K562 (cell line): ENCODE measurements at regions not wholly inside any gene's neighbourhood (a gene's known extent, or its start where the extent isn't known, plus 50 kb on each side); places are given as distances from the start of the nearest gene placed in this dataset.

Source experiments
- ATAC-seq: fragments of 200-7000 bp; cut with Tn5 transposase; 3 replicates; pipeline ENCODE4 v1.9.1; 2020; ENCODE audit warnings: moderate library complexity
- BruUV-seq: library from RNA; stranded (reverse); fragments of 400-500 nt; replicated peaks from 2 replicates; lab custom pipeline; 2021; lab: Mats Ljungman, UMichigan
- CTCF ChIA-PET: fragments of 300-600 bp; formaldehyde crosslinking; extraction: SDS; loops from one replicate; lab custom pipeline; 2021; ENCODE audit warnings: low intra/inter-chr PET ratio; lab: Yijun Ruan, JAX
- POLR2A ChIA-PET: fragments of 300-600, 350-650 bp; sonication (Branson Sonifier 250); formaldehyde crosslinking; extraction: SDS; loops from one replicate; lab custom pipeline; 2021; ENCODE audit warnings: antibody characterized with exemption, inconsistent platforms; lab: Yijun Ruan, JAX
- DNase-seq, 4 experiments: peaks; one replicate each; pipeline versions ENCODE4 v3.0.0 to v3.0.0-alpha.2; 2011 to 2018; ENCODE audit warnings: low spot score in 3 of 4, mixed read lengths in 3 of 4; ENCODE audit errors: extremely low read depth in 1 of 4
- FAIRE-seq: peaks from 2 replicates; lab custom pipeline; 2011; peaks lifted over from hg19 to GRCh38; lab: Jason Lieb, UNC
- H2AFZ ChIP-seq: 2 replicates; pipeline ENCODE4 v1.6.0; 2011; ENCODE audit warnings: low read depth, low read length, control low read depth, inconsistent platforms
- H3K27ac ChIP-seq: fragments of 200-600 bp; 3 replicates; pipeline ENCODE4 v1.8.0; 2011; ENCODE audit warnings: low read depth, mild to moderate bottlenecking, control low read depth, inconsistent platforms, low read length, moderate library complexity, mixed read lengths; ENCODE audit errors: extremely low read depth
- H3K27me3 ChIP-seq, 2 experiments: fragments of 300-600 bp in 1 of 2; 2 replicates in 1 of 2; 3 replicates in 1 of 2; pipeline versions ENCODE4 v1.6.0 to v1.8.0; 2011; ENCODE audit warnings: inconsistent platforms in 2 of 2, low read length in 2 of 2, mild to moderate bottlenecking in 1 of 2, mixed read lengths in 1 of 2, moderate library complexity in 1 of 2; ENCODE audit not compliant: control insufficient read depth in 2 of 2, insufficient read depth in 2 of 2
- H3K36me3 ChIP-seq: fragments of 300-600 bp; 3 replicates; pipeline ENCODE4 v1.8.0; 2011; ENCODE audit warnings: mild to moderate bottlenecking, low read length, inconsistent platforms; ENCODE audit not compliant: control insufficient read depth, insufficient read depth
- H3K4me1 ChIP-seq, 2 experiments: fragments of 200-600 bp in 1 of 2; replicated peaks in 1 of 2; 2 replicates in 1 of 2; 3 replicates in 1 of 2; pipeline versions ENCODE4 v1.5.1 to v1.8.0; 2011; ENCODE audit warnings: inconsistent platforms in 2 of 2, low read length in 2 of 2, mild to moderate bottlenecking in 1 of 2, mixed read lengths in 1 of 2, moderate library complexity in 1 of 2; ENCODE audit not compliant: control insufficient read depth in 2 of 2, insufficient read depth in 2 of 2
- H3K4me2 ChIP-seq: 2 replicates; pipeline ENCODE4 v1.6.1; 2011; ENCODE audit warnings: low read length, control low read depth, inconsistent platforms, mixed read lengths; ENCODE audit not compliant: insufficient read depth
- H3K4me3 ChIP-seq: fragments of 200-600 bp; sonication (generic), shearing (Covaris generic); 2 replicates; pipeline ENCODE4 v1.5.1; 2016; ENCODE audit warnings: control low read depth, inconsistent platforms
- H3K79me2 ChIP-seq: fragments of 200-600 bp; 3 replicates; pipeline ENCODE4 v1.8.0; 2011; ENCODE audit warnings: low read length, inconsistent platforms; ENCODE audit not compliant: control insufficient read depth, insufficient read depth
- H3K9ac ChIP-seq, 2 experiments: 2 replicates each; pipeline versions ENCODE4 v1.6.0 to v1.6.1; 2011; ENCODE audit warnings: low read depth in 2 of 2, low read length in 2 of 2, control low read depth in 1 of 2, inconsistent platforms in 1 of 2, mild to moderate bottlenecking in 1 of 2, mixed read lengths in 1 of 2; ENCODE audit not compliant: insufficient read depth in 1 of 2
- H3K9me1 ChIP-seq: one replicate; pipeline ENCODE4 v1.6.0; 2011; ENCODE audit warnings: inconsistent platforms, mild to moderate bottlenecking, low read length, moderate library complexity; ENCODE audit not compliant: control insufficient read depth, insufficient read depth
- H3K9me3 ChIP-seq: replicated peaks from 2 replicates; pipeline ENCODE4 v1.5.1; 2011; ENCODE audit warnings: low read depth, low read length, inconsistent platforms; ENCODE audit not compliant: control insufficient read depth, insufficient read depth
- H4K20me1 ChIP-seq: replicated peaks from 2 replicates; pipeline ENCODE4 v1.6.1; 2011; ENCODE audit warnings: low read length, inconsistent platforms, mixed read lengths; ENCODE audit not compliant: control insufficient read depth, insufficient read depth
- CTCF ChIP-seq, 3 experiments: IDR thresholded peaks in 2 of 3; conservative IDR thresholded peaks in 1 of 3; 2 replicates each; pipeline ENCODE4 v1.5.1; 2011 to 2012; ENCODE audit warnings: low read length in 3 of 3, mild to moderate bottlenecking in 3 of 3, control low read depth in 2 of 3, improper control_type of control experiment in 1 of 3, inconsistent platforms in 1 of 3, low read depth in 1 of 3, mixed read lengths in 1 of 3, moderate library complexity in 1 of 3; ENCODE audit not compliant: insufficient read depth in 2 of 3
- IRF1 ChIP-seq: sonication (generic); formaldehyde crosslinking; IDR thresholded peaks from 2 replicates; pipeline ENCODE4 v1.8.0; 2022; ENCODE audit warnings: missing genetic modification reagents, mild to moderate bottlenecking, borderline replicate concordance
- SRSF7 ChIP-seq: fragments of 200-400 bp; formaldehyde crosslinking; optimal IDR thresholded peaks from 2 replicates; pipeline ENCODE3; 2017; ENCODE audit warnings: mild to moderate bottlenecking, low read depth, low read length
- ZNF217 ChIP-seq: sonication (generic); formaldehyde crosslinking; IDR thresholded peaks from 2 replicates; pipeline ENCODE4 v1.8.0; 2022; ENCODE audit warnings: mild to moderate bottlenecking, missing genetic modification reagents
- WGBS: fragments of 100-300 bp; shearing (Covaris generic); methylation state at CpG from one replicate; pipeline ENCODE4 v1.1.6; 2016; ENCODE audit warnings: low coverage, mixed read lengths; ENCODE audit not compliant: insufficient coverage; ENCODE audit errors: missing lambda C conversion rate; 5-methylcytosine and 5-hydroxymethylcytosine counted together
- in situ Hi-C: fragments of 300-500 bp; cut with MboI; formaldehyde crosslinking; loops from 4 replicates; pipeline ENCODE4 v1.15.0; 2018; ENCODE audit warnings: inconsistent platforms, mixed read lengths
- intact Hi-C: fragments of 100-400 bp; cut with micrococcal nuclease; formaldehyde crosslinking; loops from 2 replicates; pipeline ENCODE4 v1.14.2; 2022

- TF ChIP-seq IRF1 (CRISPR knock-in tag), result no peak
- TF ChIP-seq SRSF7, result no peak
- TF ChIP-seq, all 486 proteins: peak for 0
Measured at GRCh38 chr4:74529284-74530041, 84.5 kb downstream of the AREG start (continued).

- Histone ChIP-seq H3K4me2 (no peak overlapping the region; the same call in 1 of the 2 replicates), H3K9me3 (no peaks in the 10 kb centered on the region), H3K4me3 (no peak overlapping the region), H3K27ac (peak overlapping the region; percentile 49; the same call in 2 of the 3 replicates), H2AFZ (peak overlapping the region; percentile 80), H3K9ac (no peak overlapping the region), H3K4me1 (peaks cover 0 to 12% of the 10 kb centered on the region in 2 experiments; a peak in 1 of 5 replicates), H4K20me1 (no peaks in the 10 kb centered on the region), H3K9me1 (no peaks in the 10 kb centered on the region), H3K79me2 (no peaks in the 10 kb centered on the region), H3K36me3 (no peaks in the 10 kb centered on the region), H3K27me3 (no peaks in the 10 kb centered on the region)
- WGBS, result 32% methylated on average over 6 of the region's 6 CpGs
- peak; percentile 96 for FAIRE-seq
- ChIA-PET CTCF (interaction anchor here (0.6 to 1.9 kb wide), 8 partner anchors 91 to 343 kb away, joined by 3 to 20 read pairs (median 4); no protein-coding TSS in a partner anchor), POLR2A (interaction anchor here (1.0 to 1.5 kb wide), 5 partner anchors 8 to 160 kb away, joined by 3 to 5 read pairs (median 3); no protein-coding TSS in a partner anchor)
- ATAC-seq, result peak; percentile 93
- no TSS peak for BruUV-seq
- in situ Hi-C loops, result loop anchor here (10.0 kb wide), 3 partner anchors 133 to 217 kb away; no protein-coding TSS in a partner anchor
- peak; percentile 16 to 82 (median 45) for DNase-seq
- intact Hi-C loops, result loop anchor here (1.0 to 5.0 kb wide), 6 partner anchors 79 to 345 kb away; partner anchors contain the start of gene AREG
- TF ChIP-seq ZNF217, result no peak
- TF ChIP-seq CTCF (IDR thresholded peaks at IDR 0.05 in 2 of 3, conservative IDR thresholded peaks at IDR 0.05 in 1 of 3; ENCODE audit: insufficient read depth in 2 of 3, low read depth in 1 of 3, low read length in 3 of 3), result peak; percentile 79 to 99 (median 98)
Measured at GRCh38 chr4:74531963-74532794, 87.2 kb downstream of the AREG start.
